ENCODE measurements at regions not wholly inside any gene's neighbourhood (a gene's known extent, or its start where the extent isn't known, plus 50 kb on each side); places are given as distances from the start of the nearest gene placed in this dataset.

GRCh38 chr2:160835166-160835565 is 325.1 kb upstream of the TANK start:
- TF ChIP-seq ZFX (IDR thresholded peaks at IDR 0.05), result no peak
- TF ChIP-seq CTCF (conservative IDR thresholded peaks at IDR 0.05), result no peak
- H3K27ac ChIP-seq, result no peak overlapping the region

- TF ChIP-seq CTCF (conservative IDR thresholded peaks at IDR 0.05) (no peak), ZFX (IDR thresholded peaks at IDR 0.05) (no peak)
- no peak overlapping the region for H3K27ac ChIP-seq
Observed at GRCh38 chr2:160836755-160837154, 323.5 kb upstream of the TANK start.

GRCh38 chr2:160837416-160837815 is 322.8 kb upstream of the TANK start:
- TF ChIP-seq ZFX (IDR thresholded peaks at IDR 0.05), result no peak
- TF ChIP-seq CTCF (conservative IDR thresholded peaks at IDR 0.05), result no peak
- no peak overlapping the region for H3K27ac ChIP-seq

GRCh38 chr2:160838147-160838546 is 322.1 kb upstream of the TANK start:
- H3K27ac ChIP-seq, result no peak overlapping the region
- TF ChIP-seq CTCF (conservative IDR thresholded peaks at IDR 0.05) (no peak), ZFX (IDR thresholded peaks at IDR 0.05) (no peak)

GRCh38 chr2:160838691-160839090 is 321.5 kb upstream of the TANK start:
- no peak for TF ChIP-seq ZFX (IDR thresholded peaks at IDR 0.05)

GRCh38 chr2:160842286-160842685 is 317.9 kb upstream of the TANK start:
- TF ChIP-seq ZFX (IDR thresholded peaks at IDR 0.05), result no peak
- TF ChIP-seq CTCF (conservative IDR thresholded peaks at IDR 0.05), result no peak

More at GRCh38 chr2:160838691-160839090, 321.5 kb upstream of the TANK start:
- H3K27ac ChIP-seq, result no peak overlapping the region

GRCh38 chr2:160859096-160859495 is 301.1 kb upstream of the TANK start:
- no peak overlapping the region for H3K27ac ChIP-seq
- no peak for TF ChIP-seq CTCF (conservative IDR thresholded peaks at IDR 0.05)
- no peak for TF ChIP-seq ZFX (IDR thresholded peaks at IDR 0.05)

More at GRCh38 chr2:160842286-160842685, 317.9 kb upstream of the TANK start:
- H3K27ac ChIP-seq, result no peak overlapping the region

GRCh38 chr2:160862226-160862625 is 298.0 kb upstream of the TANK start:
- no peak for TF ChIP-seq ZFX (IDR thresholded peaks at IDR 0.05)
- TF ChIP-seq CTCF (conservative IDR thresholded peaks at IDR 0.05), result no peak
- H3K27ac ChIP-seq, result no peak overlapping the region

Measured in C4-2B (cell line).